B cell (primary cell): ENCODE measurements at regions not wholly inside any gene's neighbourhood (a gene's known extent, or its start where the extent isn't known, plus 50 kb on each side); places are given as distances from the start of the nearest gene placed in this dataset.

Source experiments
- CTCF ChIP-seq: fragments of 200-600 bp; IDR thresholded peaks from one replicate; pipeline ENCODE4 v1.8.0; 2022; ENCODE audit warnings: antibody characterized with exemption, mild to moderate bottlenecking
- EZH2 ChIP-seq: IDR thresholded peaks from 2 replicates; pipeline ENCODE4 v1.6.1; 2012; ENCODE audit warnings: borderline replicate concordance, low read depth, mild to moderate bottlenecking, moderate library complexity, low read length; ENCODE audit not compliant: insufficient read depth, poor library complexity, severe bottlenecking

- TF ChIP-seq CTCF (no peak), EZH2 (no peak)
These were observed 148.7 kb upstream of the TGFBR2 start for GRCh38 chr3:30457726-30458125.
